SK-N-SH (cell line): ENCODE measurements at regions not wholly inside any gene's neighbourhood (a gene's known extent, or its start where the extent isn't known, plus 50 kb on each side); places are given as distances from the start of the nearest gene placed in this dataset.

Source experiments
- CTCF ChIA-PET: fragments of 300-600, 350-600 bp; formaldehyde crosslinking; extraction: SDS; loops from one replicate; lab custom pipeline; 2021; lab: Yijun Ruan, JAX
- POLR2A ChIA-PET: fragments of 350-600 bp; sonication (Branson Sonifier 250); formaldehyde crosslinking; extraction: SDS; loops from one replicate; lab custom pipeline; 2020; ENCODE audit warnings: antibody characterized with exemption, inconsistent platforms; lab: Yijun Ruan, JAX
- DNase-seq: peaks from one replicate; pipeline ENCODE4 v3.0.0; 2012
- H2AFZ ChIP-seq: fragments of 200-600 bp; sonication (generic); 2 replicates; pipeline ENCODE4 v1.8.1; 2016; ENCODE audit warnings: antibody characterized with exemption, mild to moderate bottlenecking, low read depth
- H3F3A ChIP-seq: fragments of 200-600 bp; sonication (generic); replicated peaks from 2 replicates; pipeline ENCODE3; 2016; ENCODE audit warnings: antibody characterized with exemption, mild to moderate bottlenecking; ENCODE audit not compliant: insufficient read depth
- H3K27ac ChIP-seq, 2 experiments: fragments of 200-500 bp in 1 of 2; fragments of 200-600 bp in 1 of 2; sonication (Bioruptor generic) in 1 of 2; sonication (generic), shearing (Covaris generic) in 1 of 2; 2 replicates each; pipeline versions ENCODE4 v1.5.1 to v1.6.1; 2014 to 2016; ENCODE audit warnings: low read depth in 2 of 2, inconsistent platforms in 1 of 2, low read length in 1 of 2, mild to moderate bottlenecking in 1 of 2, mixed read lengths in 1 of 2
- H3K27me3 ChIP-seq: fragments of 200-600 bp; sonication (generic), shearing (Covaris generic); 2 replicates; pipeline ENCODE4 v1.6.1; 2016; ENCODE audit warnings: mixed run types; ENCODE audit not compliant: insufficient read depth
- H3K36me3 ChIP-seq, 2 experiments: fragments of 200-500 bp in 1 of 2; fragments of 200-600 bp in 1 of 2; sonication (Bioruptor generic) in 1 of 2; sonication (generic) in 1 of 2; replicated peaks in 1 of 2; 2 replicates each; pipeline versions ENCODE3 to v1.5.1; 2014 to 2016; ENCODE audit warnings: low read length in 1 of 2, mild to moderate bottlenecking in 1 of 2; ENCODE audit not compliant: insufficient read depth in 2 of 2, control insufficient read depth in 1 of 2
- H3K4me1 ChIP-seq, 2 experiments: fragments of 200-500 bp in 1 of 2; fragments of 200-600 bp in 1 of 2; sonication (Bioruptor generic) in 1 of 2; sonication (generic), shearing (Covaris generic) in 1 of 2; 2 replicates each; pipeline versions ENCODE4 v1.5.1 to v1.6.1; 2014 to 2016; ENCODE audit warnings: low read depth in 1 of 2, low read length in 1 of 2, mixed run types in 1 of 2; ENCODE audit not compliant: insufficient read depth in 2 of 2, control insufficient read depth in 1 of 2
- H3K4me2 ChIP-seq: fragments of 200-600 bp; sonication (generic), shearing (Covaris generic); 2 replicates; pipeline ENCODE4 v1.6.1; 2017; ENCODE audit warnings: mixed run types
- H3K4me3 ChIP-seq, 2 experiments: fragments of 200-500 bp in 1 of 2; fragments of 200-600 bp in 1 of 2; sonication (Bioruptor generic) in 1 of 2; sonication (generic), shearing (Covaris generic) in 1 of 2; 2 replicates each; pipeline versions ENCODE4 v1.5.1 to v1.8.1; 2014 to 2016; ENCODE audit warnings: low read depth in 2 of 2, inconsistent platforms in 1 of 2, low read length in 1 of 2, mild to moderate bottlenecking in 1 of 2, mixed read lengths in 1 of 2, moderate library complexity in 1 of 2
- H3K79me2 ChIP-seq: fragments of 200-600 bp; sonication (generic); 2 replicates; pipeline ENCODE4 v1.8.1; 2017; ENCODE audit warnings: mild to moderate bottlenecking; ENCODE audit not compliant: insufficient read depth
- H3K9ac ChIP-seq: fragments of 200-600 bp; sonication (generic); 2 replicates; pipeline ENCODE4 v1.6.1; 2017; ENCODE audit warnings: mixed run types
- H3K9me2 ChIP-seq: fragments of 200-600 bp; sonication (generic); 2 replicates; pipeline ENCODE4 v1.6.1; 2017; ENCODE audit warnings: mixed run types
- H3K9me3 ChIP-seq: fragments of 200-600 bp; sonication (generic); 2 replicates; pipeline ENCODE4 v1.6.1; 2017; ENCODE audit warnings: mixed run types, mild to moderate bottlenecking, moderate library complexity
- H4K20me1 ChIP-seq: fragments of 200-600 bp; sonication (generic); 2 replicates; pipeline ENCODE4 v1.6.1; 2017; ENCODE audit warnings: mild to moderate bottlenecking, mixed run types; ENCODE audit not compliant: insufficient read depth
- CHD2 ChIP-seq: fragments of 150-350 bp; IDR thresholded peaks from 2 replicates; pipeline ENCODE4 v1.6.1; 2018; ENCODE audit warnings: low read length; ENCODE audit not compliant: partially characterized antibody
- EZH2phosphoT487 ChIP-seq: fragments of 200-600 bp; sonication (generic); IDR thresholded peaks from 2 replicates; pipeline ENCODE4 v1.6.1; 2017; ENCODE audit warnings: low read depth, mixed run types, mild to moderate bottlenecking, antibody characterized with exemption, moderate library complexity, borderline replicate concordance
- FOSL2 ChIP-seq: IDR thresholded peaks from 2 replicates; pipeline ENCODE4 v1.4.0; 2012; ENCODE audit warnings: low read depth, mild to moderate bottlenecking, moderate library complexity, borderline replicate concordance
- GATA2 ChIP-seq: sonication (generic); formaldehyde crosslinking; IDR thresholded peaks from 2 replicates; pipeline ENCODE4 v1.5.0; 2020; ENCODE audit warnings: mild to moderate bottlenecking, missing genetic modification reagents
- IRF3 ChIP-seq: fragments of 150-350 bp; IDR thresholded peaks from 2 replicates; pipeline ENCODE4 v1.6.1; 2016; ENCODE audit warnings: mild to moderate bottlenecking, low read depth, low read length
- JUND ChIP-seq: IDR thresholded peaks from 2 replicates; pipeline ENCODE4 v1.4.0; 2012
- RFX5 ChIP-seq: IDR thresholded peaks from 2 replicates; pipeline ENCODE4 v1.6.1; 2012; ENCODE audit warnings: mild to moderate bottlenecking, improper control_type of control experiment, low read length
- RXRA ChIP-seq: IDR thresholded peaks from 2 replicates; pipeline ENCODE4 v1.4.0; 2012; ENCODE audit warnings: low read depth, mild to moderate bottlenecking, borderline replicate concordance
- TAF1 ChIP-seq: IDR thresholded peaks from 2 replicates; pipeline ENCODE4 v1.6.1; 2012; ENCODE audit warnings: low read depth, mild to moderate bottlenecking, low read length, moderate library complexity, borderline replicate concordance
- USF1 ChIP-seq: IDR thresholded peaks from 2 replicates; pipeline ENCODE4 v1.4.0; 2012; ENCODE audit warnings: low read depth, borderline replicate concordance
- WGBS: methylation state at CpG from one replicate; pipeline ENCODE4 v1.1.6; 2017; ENCODE audit warnings: low lambda C conversion rate; 5-methylcytosine and 5-hydroxymethylcytosine counted together
- TF ChIP-seq, protein P1 (sequence below): fragments of 150-350 bp; IDR thresholded peaks from 2 replicates; pipeline ENCODE4 v1.6.1; 2017; ENCODE audit warnings: antibody characterized with exemption, low read length, low read depth, borderline replicate concordance
- TF ChIP-seq, protein P2 (sequence below): IDR thresholded peaks from 2 replicates; pipeline ENCODE4; 2012
- TF ChIP-seq, protein P3 (sequence below): IDR thresholded peaks from 2 replicates; pipeline ENCODE4 v1.4.0; 2012; ENCODE audit warnings: low read depth
- TF ChIP-seq, protein P4 (sequence below): IDR thresholded peaks from 2 replicates; pipeline ENCODE4 v1.4.0; 2012; ENCODE audit warnings: low read depth, borderline replicate concordance

GRCh38 chr16:51876601-51876875 is 670.4 kb downstream of the TOX3 start:
- Histone ChIP-seq H3F3A (no peaks in the 10 kb centered on the region), H3K4me3 (no peak overlapping the region)
- TF ChIP-seq USF1: no peak
- TF ChIP-seq, all 33 proteins: peak for 0
- Histone ChIP-seq H3K9me3 (no peaks in the 10 kb centered on the region), H3K4me1 (no peaks in the 10 kb centered on the region), H2AFZ (no peak overlapping the region), H3K9me2 (no peaks in the 10 kb centered on the region), H3K27me3 (no peaks in the 10 kb centered on the region), H3K27ac (no peak overlapping the region), H3K4me2 (no peak overlapping the region), H3K36me3 (no peaks in the 10 kb centered on the region), H4K20me1 (no peaks in the 10 kb centered on the region), H3K79me2 (no peaks in the 10 kb centered on the region), H3K9ac (no peak overlapping the region)
- WGBS: 17% methylated on average over 3 of the region's 3 CpGs
- ChIA-PET POLR2A (no interaction called here), CTCF (no interaction called here)
- DNase-seq: no peak

GRCh38 chr16:51875834-51876600 is 670.9 kb downstream of the TOX3 start:
- POLR2A ChIA-PET: no interaction called here
- CTCF ChIA-PET: no interaction called here
- no peaks in the 10 kb centered on the region for H4K20me1 ChIP-seq

DNA sequence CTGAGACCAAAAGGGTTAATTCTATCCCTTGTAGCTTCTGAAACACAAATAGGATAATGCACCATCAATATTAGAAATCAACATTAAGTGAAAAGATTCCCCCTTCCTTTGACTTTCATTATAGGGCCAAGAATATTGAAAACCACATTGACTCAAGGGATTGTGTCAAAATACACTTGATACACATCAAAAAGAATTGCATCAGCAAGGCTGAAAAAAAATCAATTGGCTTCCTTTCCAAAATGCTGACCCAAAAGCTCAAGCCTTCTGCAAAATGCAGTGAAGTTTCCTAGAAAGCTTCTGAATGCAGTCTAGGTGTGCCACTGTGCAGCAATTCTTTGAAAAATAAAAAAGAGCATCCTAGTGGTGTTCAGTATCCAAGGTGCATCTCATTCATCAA is 674.4 kb downstream of the TOX3 start:
- Histone ChIP-seq H3K36me3 (no peaks in the 10 kb centered on the region), H3K79me2 (no peaks in the 10 kb centered on the region), H3K27me3 (no peaks in the 10 kb centered on the region), H3K27ac (no peak overlapping the region), H3K4me2 (no peak overlapping the region), H3F3A (no peaks in the 10 kb centered on the region), H3K4me3 (no peak overlapping the region), H3K9me2 (no peaks in the 10 kb centered on the region), H4K20me1 (no peaks in the 10 kb centered on the region), H3K9me3 (no peaks in the 10 kb centered on the region), H2AFZ (no peak overlapping the region), H3K4me1 (no peaks in the 10 kb centered on the region; a peak in 1 of 4 replicates), H3K9ac (no peak overlapping the region)
- POLR2A ChIA-PET: no interaction called here
- DNase-seq: no peak
- CTCF ChIA-PET: interaction anchor here (1.0 kb wide), 1 partner anchor 9 kb away, joined by 4 read pairs; no protein-coding TSS in a partner anchor
- TF ChIP-seq EZH2phosphoT487 (no peak), TAF1 (no peak), RXRA (no peak), GATA2 (no peak), JUND (no peak), RFX5 (no peak), IRF3 (no peak), FOSL2 (no peak), CHD2 (no peak)
- TF ChIP-seq, protein P1, sequence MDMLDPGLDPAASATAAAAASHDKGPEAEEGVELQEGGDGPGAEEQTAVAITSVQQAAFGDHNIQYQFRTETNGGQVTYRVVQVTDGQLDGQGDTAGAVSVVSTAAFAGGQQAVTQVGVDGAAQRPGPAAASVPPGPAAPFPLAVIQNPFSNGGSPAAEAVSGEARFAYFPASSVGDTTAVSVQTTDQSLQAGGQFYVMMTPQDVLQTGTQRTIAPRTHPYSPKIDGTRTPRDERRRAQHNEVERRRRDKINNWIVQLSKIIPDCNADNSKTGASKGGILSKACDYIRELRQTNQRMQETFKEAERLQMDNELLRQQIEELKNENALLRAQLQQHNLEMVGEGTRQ: no peak
- TF ChIP-seq, protein P2, sequence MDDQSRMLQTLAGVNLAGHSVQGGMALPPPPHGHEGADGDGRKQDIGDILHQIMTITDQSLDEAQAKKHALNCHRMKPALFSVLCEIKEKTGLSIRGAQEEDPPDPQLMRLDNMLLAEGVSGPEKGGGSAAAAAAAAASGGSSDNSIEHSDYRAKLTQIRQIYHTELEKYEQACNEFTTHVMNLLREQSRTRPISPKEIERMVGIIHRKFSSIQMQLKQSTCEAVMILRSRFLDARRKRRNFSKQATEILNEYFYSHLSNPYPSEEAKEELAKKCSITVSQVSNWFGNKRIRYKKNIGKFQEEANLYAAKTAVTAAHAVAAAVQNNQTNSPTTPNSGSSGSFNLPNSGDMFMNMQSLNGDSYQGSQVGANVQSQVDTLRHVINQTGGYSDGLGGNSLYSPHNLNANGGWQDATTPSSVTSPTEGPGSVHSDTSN: no peak
- TF ChIP-seq, protein P3, sequence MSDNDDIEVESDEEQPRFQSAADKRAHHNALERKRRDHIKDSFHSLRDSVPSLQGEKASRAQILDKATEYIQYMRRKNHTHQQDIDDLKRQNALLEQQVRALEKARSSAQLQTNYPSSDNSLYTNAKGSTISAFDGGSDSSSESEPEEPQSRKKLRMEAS: no peak

More at GRCh38 chr16:51875834-51876600, 670.9 kb downstream of the TOX3 start:
- DNase-seq: no peak
- TF ChIP-seq, protein P4, sequence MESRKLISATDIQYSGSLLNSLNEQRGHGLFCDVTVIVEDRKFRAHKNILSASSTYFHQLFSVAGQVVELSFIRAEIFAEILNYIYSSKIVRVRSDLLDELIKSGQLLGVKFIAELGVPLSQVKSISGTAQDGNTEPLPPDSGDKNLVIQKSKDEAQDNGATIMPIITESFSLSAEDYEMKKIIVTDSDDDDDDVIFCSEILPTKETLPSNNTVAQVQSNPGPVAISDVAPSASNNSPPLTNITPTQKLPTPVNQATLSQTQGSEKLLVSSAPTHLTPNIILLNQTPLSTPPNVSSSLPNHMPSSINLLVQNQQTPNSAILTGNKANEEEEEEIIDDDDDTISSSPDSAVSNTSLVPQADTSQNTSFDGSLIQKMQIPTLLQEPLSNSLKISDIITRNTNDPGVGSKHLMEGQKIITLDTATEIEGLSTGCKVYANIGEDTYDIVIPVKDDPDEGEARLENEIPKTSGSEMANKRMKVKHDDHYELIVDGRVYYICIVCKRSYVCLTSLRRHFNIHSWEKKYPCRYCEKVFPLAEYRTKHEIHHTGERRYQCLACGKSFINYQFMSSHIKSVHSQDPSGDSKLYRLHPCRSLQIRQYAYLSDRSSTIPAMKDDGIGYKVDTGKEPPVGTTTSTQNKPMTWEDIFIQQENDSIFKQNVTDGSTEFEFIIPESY: no peak
- Histone ChIP-seq H3K27ac (no peak overlapping the region), H3K79me2 (no peaks in the 10 kb centered on the region), H3K9ac (no peak overlapping the region), H3K4me1 (no peaks in the 10 kb centered on the region), H3K36me3 (no peaks in the 10 kb centered on the region), H2AFZ (no peak overlapping the region), H3K27me3 (no peaks in the 10 kb centered on the region), H3K9me3 (no peaks in the 10 kb centered on the region), H3F3A (no peaks in the 10 kb centered on the region), H3K4me3 (no peak overlapping the region), H3K4me2 (no peak overlapping the region), H3K9me2 (no peaks in the 10 kb centered on the region)
- WGBS: 41% methylated on average over 16 of the region's 18 CpGs
